Parathyroid adenoma (tissue), 2 donors: ENCODE measurements at regions not wholly inside any gene's neighbourhood (a gene's known extent, or its start where the extent isn't known, plus 50 kb on each side); places are given as distances from the start of the nearest gene placed in this dataset.

Experiments used
- H2AFZ ChIP-seq: fragments of 300-600 bp; sonication (generic); one replicate; pipeline ENCODE4 v1.7.0; 2017; ENCODE audit warnings: antibody characterized with exemption, mild to moderate bottlenecking
- H3K27ac ChIP-seq: fragments of 300-600 bp; sonication (generic); one replicate; pipeline ENCODE4 v1.7.0; 2017
- H3K27me3 ChIP-seq: fragments of 300-600 bp; sonication (generic); one replicate; pipeline ENCODE4 v1.7.0; 2017; ENCODE audit warnings: low read length; ENCODE audit not compliant: control insufficient read depth, insufficient read depth
- H3K36me3 ChIP-seq: fragments of 300-600 bp; sonication (generic); one replicate; pipeline ENCODE4 v1.7.0; 2017; ENCODE audit warnings: low read length; ENCODE audit not compliant: control insufficient read depth, insufficient read depth
- H3K4me1 ChIP-seq: fragments of 300-600 bp; sonication (generic); one replicate; pipeline ENCODE4 v1.7.0; 2017; ENCODE audit warnings: control low read depth
- H3K4me2 ChIP-seq: fragments of 300-600 bp; sonication (generic); one replicate; pipeline ENCODE4 v1.7.0; 2017; ENCODE audit warnings: low read length
- H3K4me3 ChIP-seq: fragments of 300-600 bp; sonication (generic); one replicate; pipeline ENCODE4 v1.7.0; 2017; ENCODE audit warnings: low read depth, low read length
- H3K79me2 ChIP-seq: fragments of 300-600 bp; sonication (generic); one replicate; pipeline ENCODE4 v1.7.0; 2017; ENCODE audit warnings: control low read depth
- H3K9ac ChIP-seq: fragments of 300-600 bp; sonication (generic); one replicate; pipeline ENCODE4 v1.7.0; 2017; ENCODE audit warnings: mild to moderate bottlenecking
- H3K9me3 ChIP-seq: fragments of 300-600 bp; sonication (generic); one replicate; pipeline ENCODE4 v1.7.0; 2017; ENCODE audit warnings: low read length; ENCODE audit not compliant: control insufficient read depth
- CTCF ChIP-seq: fragments of 300-600 bp; sonication (generic); IDR thresholded peaks from one replicate; pipeline ENCODE4 v1.7.0; 2017; ENCODE audit warnings: antibody characterized with exemption, mild to moderate bottlenecking
- donor health status: primary hyperparathyroidism.

- H3K4me1 ChIP-seq = no peaks in the 10 kb centered on the region
- H3K4me2 ChIP-seq = no peak overlapping the region
- no peak for TF ChIP-seq CTCF
- H3K36me3 ChIP-seq = no peaks in the 10 kb centered on the region
- no peak overlapping the region for H2AFZ ChIP-seq
- no peaks in the 10 kb centered on the region for H3K27me3 ChIP-seq
- H3K9me3 ChIP-seq = no peaks in the 10 kb centered on the region
- H3K9ac ChIP-seq = no peak overlapping the region
- no peak overlapping the region for H3K4me3 ChIP-seq
- H3K79me2 ChIP-seq = peaks cover 2% of the 10 kb centered on the region
- H3K27ac ChIP-seq = no peak overlapping the region
Measured at GRCh38 chr15:31727612-31728011, 302.7 kb upstream of the CHRNA7 start.

GRCh38 chr15:31732726-31733125, 297.6 kb upstream of the CHRNA7 start:
- Histone ChIP-seq H3K4me2 (no peak overlapping the region), H3K27me3 (no peaks in the 10 kb centered on the region), H3K4me3 (no peak overlapping the region), H3K9me3 (no peaks in the 10 kb centered on the region), H3K9ac (no peak overlapping the region), H2AFZ (no peak overlapping the region), H3K79me2 (peaks cover 2% of the 10 kb centered on the region), H3K4me1 (no peaks in the 10 kb centered on the region), H3K27ac (no peak overlapping the region), H3K36me3 (no peaks in the 10 kb centered on the region)
- TF ChIP-seq CTCF = no peak

- H3K36me3 ChIP-seq = no peaks in the 10 kb centered on the region
- H3K4me1 ChIP-seq = no peaks in the 10 kb centered on the region
- no peaks in the 10 kb centered on the region for H3K9me3 ChIP-seq
- peaks cover 2% of the 10 kb centered on the region for H3K79me2 ChIP-seq
- H3K4me2 ChIP-seq = no peak overlapping the region
- no peak overlapping the region for H3K9ac ChIP-seq
- H3K27me3 ChIP-seq = no peaks in the 10 kb centered on the region
- no peak overlapping the region for H2AFZ ChIP-seq
- TF ChIP-seq CTCF = no peak
- H3K4me3 ChIP-seq = no peak overlapping the region
- no peak overlapping the region for H3K27ac ChIP-seq
Measured at GRCh38 chr15:31733424-31733823, 296.9 kb upstream of the CHRNA7 start.

- no peak for TF ChIP-seq CTCF
Measured at GRCh38 chr15:31740203-31740602, 290.1 kb upstream of the CHRNA7 start.

GRCh38 chr15:31745841-31746240, 284.5 kb upstream of the CHRNA7 start:
- H3K4me3 ChIP-seq = no peak overlapping the region
- H3K79me2 ChIP-seq = no peaks in the 10 kb centered on the region
- H3K9me3 ChIP-seq = no peaks in the 10 kb centered on the region
- H3K27ac ChIP-seq = no peak overlapping the region
- no peaks in the 10 kb centered on the region for H3K4me1 ChIP-seq
- no peak overlapping the region for H2AFZ ChIP-seq
- no peak overlapping the region for H3K4me2 ChIP-seq
- no peak for TF ChIP-seq CTCF
- H3K27me3 ChIP-seq = no peaks in the 10 kb centered on the region
- H3K9ac ChIP-seq = no peak overlapping the region
- no peaks in the 10 kb centered on the region for H3K36me3 ChIP-seq

More at GRCh38 chr15:31740203-31740602, 290.1 kb upstream of the CHRNA7 start:
- Histone ChIP-seq H3K27me3 (no peaks in the 10 kb centered on the region), H3K9me3 (no peaks in the 10 kb centered on the region), H3K4me3 (no peak overlapping the region), H2AFZ (no peak overlapping the region), H3K4me1 (no peaks in the 10 kb centered on the region), H3K4me2 (no peak overlapping the region), H3K36me3 (no peaks in the 10 kb centered on the region), H3K79me2 (no peaks in the 10 kb centered on the region), H3K27ac (no peak overlapping the region), H3K9ac (no peak overlapping the region)
